ENCODE measurements at regions not wholly inside any gene's neighbourhood (a gene's known extent, or its start where the extent isn't known, plus 50 kb on each side); places are given as distances from the start of the nearest gene placed in this dataset.

GRCh38 chr2:57959390-57959789 lies 87.2 kb upstream of the VRK2 start:
- TF ChIP-seq CTCF (conservative IDR thresholded peaks at IDR 0.05): no peak
- TF ChIP-seq EZH2 (IDR thresholded peaks at IDR 0.05; ENCODE audit: low read depth): no peak
- BruUV-seq (replicated peaks): no TSS peak

DNA sequence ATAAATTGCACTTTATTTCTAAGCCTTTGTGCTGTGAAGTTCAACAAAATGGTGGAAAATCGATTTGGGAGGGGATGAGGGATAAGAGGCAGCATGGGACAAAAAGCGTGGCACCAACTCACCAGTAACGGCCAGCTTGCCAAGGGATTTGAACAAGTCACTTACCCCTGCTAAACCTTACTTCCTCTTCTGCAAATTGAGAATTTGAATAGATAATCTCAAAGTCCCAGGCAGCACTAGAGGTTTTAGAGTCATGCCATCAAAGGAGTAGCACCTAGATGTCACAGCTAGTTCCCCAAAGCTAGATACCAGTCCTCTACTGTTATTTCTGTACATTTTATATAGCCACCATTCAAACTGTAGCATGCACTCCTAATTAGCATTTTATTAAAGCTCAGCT lies 83.7 kb upstream of the VRK2 start:
- POLR2A ChIA-PET (ENCODE audit: unreplicated experiment): interaction anchor here (0.6 kb wide), 1 partner anchor 84 kb away, joined by 3 read pairs; the partner anchor contains the start of gene VRK2
- no peak overlapping the region for H3K27ac ChIP-seq
- no peaks in the 10 kb centered on the region for H3K4me1 ChIP-seq (replicated peaks; ENCODE audit: insufficient read depth)
- H3K9me2 ChIP-seq (ENCODE audit: insufficient read depth): no peaks in the 10 kb centered on the region
- TF ChIP-seq CTCF (conservative IDR thresholded peaks at IDR 0.05) (no peak), EZH2 (IDR thresholded peaks at IDR 0.05; ENCODE audit: low read depth) (no peak)
- H4K20me1 ChIP-seq (ENCODE audit: insufficient read depth): no peaks in the 10 kb centered on the region
- CTCF ChIA-PET: no interaction called here
- intact Hi-C loops (cut with micrococcal nuclease; ENCODE audit: unreplicated experiment): no loop called here
- H3K4me3 ChIP-seq: no peak overlapping the region
- H3K4me2 ChIP-seq: no peak overlapping the region
- no TSS peak for BruUV-seq (replicated peaks)
- H3K9me3 ChIP-seq (ENCODE audit: insufficient read depth, low read depth): no peaks in the 10 kb centered on the region
- no peaks in the 10 kb centered on the region for H3F3A ChIP-seq (ENCODE audit: insufficient read depth, low read depth)
- DNase-seq: no peak
- H3K36me3 ChIP-seq (ENCODE audit: low read depth): no peaks in the 10 kb centered on the region
- no peaks in the 10 kb centered on the region for H3K79me2 ChIP-seq (ENCODE audit: low read depth)
- no peaks in the 10 kb centered on the region for H3K27me3 ChIP-seq (ENCODE audit: insufficient read depth, low read depth)
- no peak overlapping the region for H2AFZ ChIP-seq

More at GRCh38 chr2:57959390-57959789, 87.2 kb upstream of the VRK2 start:
- Histone ChIP-seq H3K4me3 (no peak overlapping the region), H3K27ac (no peak overlapping the region), H3K4me2 (no peak overlapping the region), H3K36me3 (ENCODE audit: low read depth) (no peaks in the 10 kb centered on the region), H3F3A (ENCODE audit: insufficient read depth, low read depth) (no peaks in the 10 kb centered on the region), H2AFZ (peak overlapping the region; percentile 25), H3K27me3 (ENCODE audit: insufficient read depth, low read depth) (no peaks in the 10 kb centered on the region), H3K9me2 (ENCODE audit: insufficient read depth) (no peaks in the 10 kb centered on the region; the same call in 1 of the 2 replicates), H3K4me1 (replicated peaks; ENCODE audit: insufficient read depth) (no peaks in the 10 kb centered on the region), H3K9me3 (ENCODE audit: insufficient read depth, low read depth) (no peaks in the 10 kb centered on the region), H3K79me2 (ENCODE audit: low read depth) (no peaks in the 10 kb centered on the region), H4K20me1 (ENCODE audit: insufficient read depth) (no peaks in the 10 kb centered on the region)
- POLR2A ChIA-PET (ENCODE audit: unreplicated experiment): no interaction called here
- CTCF ChIA-PET: no interaction called here
- DNase-seq: no peak
- intact Hi-C loops (cut with micrococcal nuclease; ENCODE audit: unreplicated experiment): no loop called here

GRCh38 chr2:57965219-57965618 lies 81.4 kb upstream of the VRK2 start:
- Histone ChIP-seq H3K27me3 (ENCODE audit: insufficient read depth, low read depth) (no peaks in the 10 kb centered on the region), H4K20me1 (ENCODE audit: insufficient read depth) (no peaks in the 10 kb centered on the region), H3K9me2 (ENCODE audit: insufficient read depth) (no peaks in the 10 kb centered on the region), H3K27ac (no peak overlapping the region), H3K4me1 (replicated peaks; ENCODE audit: insufficient read depth) (no peaks in the 10 kb centered on the region), H3F3A (ENCODE audit: insufficient read depth, low read depth) (no peaks in the 10 kb centered on the region), H2AFZ (no peak overlapping the region), H3K9me3 (ENCODE audit: insufficient read depth, low read depth) (no peaks in the 10 kb centered on the region), H3K4me3 (no peak overlapping the region), H3K36me3 (ENCODE audit: low read depth) (no peaks in the 10 kb centered on the region), H3K4me2 (no peak overlapping the region), H3K79me2 (ENCODE audit: low read depth) (no peaks in the 10 kb centered on the region)
- BruUV-seq (replicated peaks): no TSS peak
- ChIA-PET POLR2A (ENCODE audit: unreplicated experiment) (no interaction called here), CTCF (no interaction called here)
- DNase-seq: no peak
- TF ChIP-seq EZH2 (IDR thresholded peaks at IDR 0.05; ENCODE audit: low read depth) (no peak), CTCF (conservative IDR thresholded peaks at IDR 0.05) (no peak)
- intact Hi-C loops (cut with micrococcal nuclease; ENCODE audit: unreplicated experiment): no loop called here

Measured in PC-9 (cell line).